B cell (primary cell): ENCODE measurements at regions not wholly inside any gene's neighbourhood (a gene's known extent, or its start where the extent isn't known, plus 50 kb on each side); places are given as distances from the start of the nearest gene placed in this dataset.

ENCODE experiments used
- CTCF ChIP-seq: fragments of 200-600 bp; IDR thresholded peaks from one replicate; pipeline ENCODE4 v1.8.0; 2022; ENCODE audit warnings: antibody characterized with exemption, mild to moderate bottlenecking
- EZH2 ChIP-seq: IDR thresholded peaks from 2 replicates; pipeline ENCODE4 v1.6.1; 2012; ENCODE audit warnings: borderline replicate concordance, low read depth, mild to moderate bottlenecking, moderate library complexity, low read length; ENCODE audit not compliant: insufficient read depth, poor library complexity, severe bottlenecking

GRCh38 chr2:239819974-239820555 is 205.1 kb downstream of the NDUFA10 start:
- TF ChIP-seq CTCF: no peak
- TF ChIP-seq EZH2: no peak
